Uterus (tissue), 2 donors: ENCODE measurements at regions not wholly inside any gene's neighbourhood (a gene's known extent, or its start where the extent isn't known, plus 50 kb on each side); places are given as distances from the start of the nearest gene placed in this dataset.

Experiments
- POLR2A ChIP-seq, 2 donors: fragments of 450-650 bp; IDR thresholded peaks; one replicate each; pipeline ENCODE4 v1.6.1; 2016; ENCODE audit warnings: antibody characterized with exemption in 2 of 2, mild to moderate bottlenecking in 1 of 2, moderate library complexity in 1 of 2
- TF ChIP-seq, protein P1 (sequence below), 4 experiments: fragments of 200-600 bp in 2 of 4; fragments of 450-650 bp in 2 of 4; sonication (generic) in 2 of 4; IDR thresholded peaks; one replicate each; pipeline ENCODE4 v1.5.1; 2016 to 2019; ENCODE audit warnings: antibody characterized with exemption in 4 of 4, mild to moderate bottlenecking in 2 of 4, moderate library complexity in 1 of 4

DNA sequence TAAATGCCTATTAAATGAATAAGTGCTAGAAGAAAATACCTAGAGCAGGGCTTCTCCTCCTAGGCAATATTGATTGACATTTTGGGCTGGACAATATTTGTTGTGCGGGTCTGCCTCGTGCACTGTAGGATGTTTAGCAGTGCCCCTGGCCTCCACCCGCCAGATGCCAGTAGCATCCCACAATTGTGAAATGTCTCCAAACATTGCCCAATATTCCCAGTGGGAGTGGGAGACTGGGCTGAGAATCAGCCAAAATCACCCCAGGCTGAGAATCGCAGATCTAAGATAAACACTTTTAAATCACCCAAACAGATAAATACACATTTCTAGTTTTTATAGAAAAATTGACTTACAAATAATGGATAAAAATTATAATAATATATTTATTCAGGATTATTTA, 916.2 kb upstream of the LCORL start:
- TF ChIP-seq, protein P1, sequence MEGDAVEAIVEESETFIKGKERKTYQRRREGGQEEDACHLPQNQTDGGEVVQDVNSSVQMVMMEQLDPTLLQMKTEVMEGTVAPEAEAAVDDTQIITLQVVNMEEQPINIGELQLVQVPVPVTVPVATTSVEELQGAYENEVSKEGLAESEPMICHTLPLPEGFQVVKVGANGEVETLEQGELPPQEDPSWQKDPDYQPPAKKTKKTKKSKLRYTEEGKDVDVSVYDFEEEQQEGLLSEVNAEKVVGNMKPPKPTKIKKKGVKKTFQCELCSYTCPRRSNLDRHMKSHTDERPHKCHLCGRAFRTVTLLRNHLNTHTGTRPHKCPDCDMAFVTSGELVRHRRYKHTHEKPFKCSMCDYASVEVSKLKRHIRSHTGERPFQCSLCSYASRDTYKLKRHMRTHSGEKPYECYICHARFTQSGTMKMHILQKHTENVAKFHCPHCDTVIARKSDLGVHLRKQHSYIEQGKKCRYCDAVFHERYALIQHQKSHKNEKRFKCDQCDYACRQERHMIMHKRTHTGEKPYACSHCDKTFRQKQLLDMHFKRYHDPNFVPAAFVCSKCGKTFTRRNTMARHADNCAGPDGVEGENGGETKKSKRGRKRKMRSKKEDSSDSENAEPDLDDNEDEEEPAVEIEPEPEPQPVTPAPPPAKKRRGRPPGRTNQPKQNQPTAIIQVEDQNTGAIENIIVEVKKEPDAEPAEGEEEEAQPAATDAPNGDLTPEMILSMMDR (IDR thresholded peaks at IDR 0.05) = no peak
- no peak for TF ChIP-seq POLR2A (IDR thresholded peaks at IDR 0.05)
